A673 (cell line): ENCODE measurements at regions not wholly inside any gene's neighbourhood (a gene's known extent, or its start where the extent isn't known, plus 50 kb on each side); places are given as distances from the start of the nearest gene placed in this dataset.

Source experiments
- BruUV-seq: library from RNA; stranded (reverse); fragments of 400-500 nt; replicated peaks from 2 replicates; lab custom pipeline; 2021; lab: Mats Ljungman, UMichigan
- CTCF ChIA-PET: fragments of 300-600 bp; sonication (Branson Sonifier 250); formaldehyde crosslinking; loops from one replicate; lab custom pipeline; 2022; ENCODE audit warnings: antibody characterized with exemption; lab: Charles Lee
- POLR2A ChIA-PET: fragments of 300-600 bp; sonication (Branson Sonifier 250); formaldehyde crosslinking; loops from one replicate; lab custom pipeline; 2022; ENCODE audit warnings: antibody characterized with exemption; ENCODE audit not compliant: low non-redundant PET; lab: Charles Lee
- DNase-seq: peaks from one replicate; pipeline ENCODE4 v3.0.0-alpha.2; 2015; ENCODE audit warnings: low spot score
- H3K27ac ChIP-seq: fragments of 200-600 bp; sonication (generic); 2 replicates; pipeline ENCODE4 v1.5.1; 2016; ENCODE audit warnings: mixed run types, low read depth, mild to moderate bottlenecking, mixed read lengths, antibody characterized with exemption, low read length; ENCODE audit not compliant: poor library complexity, severe bottlenecking
- H3K27me3 ChIP-seq: fragments of 200-600 bp; sonication (generic); replicated peaks from 2 replicates; pipeline ENCODE4 v1.6.1; 2017; ENCODE audit warnings: mixed run types, low read depth, mild to moderate bottlenecking, mixed read lengths, antibody characterized with exemption, low read length; ENCODE audit not compliant: insufficient read depth, poor library complexity
- H3K36me3 ChIP-seq: fragments of 200-600 bp; sonication (generic); 2 replicates; pipeline ENCODE4 v1.6.1; 2016; ENCODE audit warnings: mixed run types, mild to moderate bottlenecking, mixed read lengths, antibody characterized with exemption, low read length; ENCODE audit not compliant: insufficient read depth, poor library complexity, severe bottlenecking
- H3K4me1 ChIP-seq: fragments of 200-600 bp; sonication (generic); 2 replicates; pipeline ENCODE4 v1.6.1; 2017; ENCODE audit warnings: mixed run types, mild to moderate bottlenecking, mixed read lengths, antibody characterized with exemption, low read length; ENCODE audit not compliant: insufficient read depth, poor library complexity, severe bottlenecking
- H3K4me3 ChIP-seq: fragments of 200-600 bp; sonication (generic); 2 replicates; pipeline ENCODE4 v1.5.1; 2016; ENCODE audit warnings: low read depth, mixed run types, mild to moderate bottlenecking, mixed read lengths, low read length; ENCODE audit not compliant: poor library complexity, severe bottlenecking
- H3K9me3 ChIP-seq: fragments of 200-600 bp; sonication (generic); 2 replicates; pipeline ENCODE4 v1.6.1; 2016; ENCODE audit warnings: mixed run types, low read depth, mild to moderate bottlenecking, mixed read lengths, antibody characterized with exemption, low read length; ENCODE audit not compliant: poor library complexity, severe bottlenecking
- EZH2 ChIP-seq: fragments of 200-600 bp; sonication (generic); IDR thresholded peaks from 2 replicates; pipeline ENCODE4 v1.6.1; 2017; ENCODE audit warnings: borderline replicate concordance, low read depth, mild to moderate bottlenecking, mixed read lengths, antibody characterized with exemption, low read length; ENCODE audit not compliant: poor library complexity, severe bottlenecking
- intact Hi-C: fragments of 100-400 bp; cut with micrococcal nuclease; formaldehyde crosslinking; loops from one replicate; pipeline ENCODE4 v1.10.0; 2022; ENCODE audit not compliant: unreplicated experiment
- TF ChIP-seq, protein P1 (sequence below): fragments of 300-800, 200-600 bp; sonication (generic); conservative IDR thresholded peaks from 2 replicates; pipeline ENCODE4 v1.5.1; 2017; ENCODE audit warnings: low read depth, mild to moderate bottlenecking, antibody characterized with exemption, low read length, moderate library complexity, mixed read lengths

DNA sequence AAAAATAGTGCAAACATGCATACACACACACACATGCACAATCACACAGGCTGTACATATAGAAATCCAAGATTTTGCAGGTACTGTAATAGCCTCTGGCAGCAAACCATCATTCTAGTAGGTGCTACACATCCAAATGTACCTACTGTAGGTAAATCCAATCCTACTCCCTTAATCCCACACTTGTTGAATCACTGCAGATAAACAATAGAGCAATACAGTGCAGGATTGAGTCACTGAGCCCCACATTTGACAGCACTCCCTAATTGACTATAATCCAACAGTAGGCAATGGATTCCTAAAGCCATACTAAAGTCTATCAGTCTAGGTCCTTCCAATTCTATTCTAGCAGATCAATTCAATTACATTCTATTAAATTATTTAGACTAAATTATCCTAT is 1640.5 kb upstream of the CDH9 start:
- no peak for DNase-seq
- no peaks in the 10 kb centered on the region for H3K4me1 ChIP-seq
- intact Hi-C loops, result no loop called here
- H3K4me3 ChIP-seq, result no peak overlapping the region
- CTCF ChIA-PET, result no interaction called here
- no peaks in the 10 kb centered on the region for H3K27me3 ChIP-seq
- no peaks in the 10 kb centered on the region for H3K9me3 ChIP-seq
- H3K36me3 ChIP-seq, result no peaks in the 10 kb centered on the region
- POLR2A ChIA-PET, result no interaction called here
- no peak overlapping the region for H3K27ac ChIP-seq
- TF ChIP-seq, protein P1, sequence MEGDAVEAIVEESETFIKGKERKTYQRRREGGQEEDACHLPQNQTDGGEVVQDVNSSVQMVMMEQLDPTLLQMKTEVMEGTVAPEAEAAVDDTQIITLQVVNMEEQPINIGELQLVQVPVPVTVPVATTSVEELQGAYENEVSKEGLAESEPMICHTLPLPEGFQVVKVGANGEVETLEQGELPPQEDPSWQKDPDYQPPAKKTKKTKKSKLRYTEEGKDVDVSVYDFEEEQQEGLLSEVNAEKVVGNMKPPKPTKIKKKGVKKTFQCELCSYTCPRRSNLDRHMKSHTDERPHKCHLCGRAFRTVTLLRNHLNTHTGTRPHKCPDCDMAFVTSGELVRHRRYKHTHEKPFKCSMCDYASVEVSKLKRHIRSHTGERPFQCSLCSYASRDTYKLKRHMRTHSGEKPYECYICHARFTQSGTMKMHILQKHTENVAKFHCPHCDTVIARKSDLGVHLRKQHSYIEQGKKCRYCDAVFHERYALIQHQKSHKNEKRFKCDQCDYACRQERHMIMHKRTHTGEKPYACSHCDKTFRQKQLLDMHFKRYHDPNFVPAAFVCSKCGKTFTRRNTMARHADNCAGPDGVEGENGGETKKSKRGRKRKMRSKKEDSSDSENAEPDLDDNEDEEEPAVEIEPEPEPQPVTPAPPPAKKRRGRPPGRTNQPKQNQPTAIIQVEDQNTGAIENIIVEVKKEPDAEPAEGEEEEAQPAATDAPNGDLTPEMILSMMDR, result no peak
- TF ChIP-seq EZH2, result no peak
- BruUV-seq, result no TSS peak

DNA sequence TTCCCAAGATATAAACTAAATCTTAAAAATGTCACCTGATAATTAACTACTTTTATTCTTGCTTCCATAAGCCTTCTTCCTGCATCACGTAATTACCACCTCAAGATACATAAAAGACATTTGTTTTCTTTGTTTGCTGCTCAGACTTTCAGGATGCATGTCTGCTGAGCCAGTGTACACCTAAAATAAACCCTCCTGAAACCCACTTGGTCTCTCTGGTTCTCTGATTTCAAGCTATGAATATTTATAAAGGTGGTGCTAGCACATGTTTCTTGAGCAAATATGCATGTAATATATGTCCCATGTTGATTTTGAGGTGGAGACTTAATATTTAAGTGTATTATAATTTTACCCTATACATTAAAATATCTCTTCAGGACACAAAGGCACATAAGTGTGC is 1627.7 kb upstream of the CDH9 start:
- CTCF ChIA-PET, result no interaction called here
- BruUV-seq, result no TSS peak
- peaks cover 16% of the 10 kb centered on the region for H3K9me3 ChIP-seq

DNA sequence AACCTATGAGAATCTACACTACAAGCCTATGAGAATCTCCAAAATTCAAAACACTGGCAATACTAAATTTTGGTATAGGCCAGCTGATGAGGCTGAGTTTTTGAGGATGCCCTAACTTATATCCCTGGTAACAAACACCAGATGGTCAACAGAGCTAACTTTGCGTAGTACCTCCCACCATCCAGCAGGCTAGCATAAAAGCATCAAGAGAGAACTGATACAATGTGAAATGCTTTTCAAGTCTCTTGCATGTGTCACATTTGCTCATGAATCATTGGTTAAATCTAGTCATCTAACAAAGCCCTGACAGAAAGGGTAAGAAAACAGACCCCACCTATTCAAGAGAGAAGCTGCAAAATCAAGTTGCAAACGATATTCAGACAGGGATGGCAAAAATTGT is 1609.7 kb upstream of the CDH9 start:
- ChIA-PET CTCF (no interaction called here), POLR2A (no interaction called here)
- H3K9me3 ChIP-seq, result no peaks in the 10 kb centered on the region
- TF ChIP-seq, protein P1, result no peak
- TF ChIP-seq EZH2, result no peak
- no peaks in the 10 kb centered on the region for H3K27me3 ChIP-seq
- DNase-seq, result peak; percentile 10
- H3K27ac ChIP-seq, result no peak overlapping the region
- intact Hi-C loops, result no loop called here
- no peaks in the 10 kb centered on the region for H3K36me3 ChIP-seq
- H3K4me1 ChIP-seq, result no peaks in the 10 kb centered on the region
- no peak overlapping the region for H3K4me3 ChIP-seq
- no TSS peak for BruUV-seq

More for the DNA sequence above, 1627.7 kb upstream of the CDH9 start:
- Histone ChIP-seq H3K27ac (no peak overlapping the region), H3K27me3 (no peaks in the 10 kb centered on the region), H3K4me1 (no peaks in the 10 kb centered on the region), H3K4me3 (no peak overlapping the region), H3K36me3 (no peaks in the 10 kb centered on the region)
- POLR2A ChIA-PET, result no interaction called here
- TF ChIP-seq EZH2, result no peak
- TF ChIP-seq, protein P1, result no peak
- DNase-seq, result no peak
- intact Hi-C loops, result no loop called here
